Peyer's patch (tissue), 4 donors: ENCODE measurements at regions not wholly inside any gene's neighbourhood (a gene's known extent, or its start where the extent isn't known, plus 50 kb on each side); places are given as distances from the start of the nearest gene placed in this dataset.

Experiments used
- CTCF ChIP-seq, 6 experiments: fragments of 450-650 bp in 4 of 6; fragments of 200-600 bp in 2 of 6; sonication (generic) in 1 of 6; IDR thresholded peaks; one replicate each; pipeline ENCODE4 v1.5.1; 2017 to 2019; ENCODE audit warnings: antibody characterized with exemption in 6 of 6, mild to moderate bottlenecking in 3 of 6, moderate library complexity in 1 of 6
- POLR2A ChIP-seq, 2 donors: fragments of 450-650 bp; IDR thresholded peaks; one replicate each; pipeline ENCODE4 v1.5.1; 2017; ENCODE audit warnings: antibody characterized with exemption in 2 of 2, mild to moderate bottlenecking in 2 of 2, moderate library complexity in 2 of 2

- TF ChIP-seq CTCF (IDR thresholded peaks at IDR 0.05), result no peak
- no peak for TF ChIP-seq POLR2A (IDR thresholded peaks at IDR 0.05)
Observed at GRCh38 chr7:55622241-55622640, 49.9 kb upstream of the VOPP1 start.
